Mammary epithelial cell (primary cell): ENCODE measurements at regions not wholly inside any gene's neighbourhood (a gene's known extent, or its start where the extent isn't known, plus 50 kb on each side); places are given as distances from the start of the nearest gene placed in this dataset.

Experiments
- CTCF ChIP-seq, 2 donors: IDR thresholded peaks in 1 of 2; conservative IDR thresholded peaks in 1 of 2; 2 replicates each; pipeline ENCODE4 v1.5.1; 2011 to 2012; ENCODE audit warnings: inconsistent platforms in 2 of 2, low read length in 2 of 2, mild to moderate bottlenecking in 2 of 2, control low read depth in 1 of 2, low read depth in 1 of 2; ENCODE audit not compliant: insufficient read depth in 1 of 2; ENCODE audit errors: extremely low read depth in 1 of 2
- EZH2 ChIP-seq: IDR thresholded peaks from 2 replicates; pipeline ENCODE4 v1.6.1; 2012; ENCODE audit warnings: low read length, inconsistent platforms, borderline replicate concordance

GRCh38 chr1:104946558-104947210, 1197.0 kb downstream of the AMY1C start:
- TF ChIP-seq CTCF (conservative IDR thresholded peaks at IDR 0.05 in 1 of 2, IDR thresholded peaks at IDR 0.05 in 1 of 2; ENCODE audit: extremely low read depth in 1 of 2, insufficient read depth in 1 of 2, low read depth in 1 of 2, low read length in 2 of 2): no peak
- TF ChIP-seq EZH2: no peak
